ENCODE measurements at regions not wholly inside any gene's neighbourhood (a gene's known extent, or its start where the extent isn't known, plus 50 kb on each side); places are given as distances from the start of the nearest gene placed in this dataset.

GRCh38 chr11:112842151-112842550, 119.1 kb upstream of the NCAM1 start:
- Histone ChIP-seq H3K4me3 (ENCODE audit: low read depth, low read length) (no peak overlapping the region), H3K4me1 (no peaks in the 10 kb centered on the region), H3K36me3 (ENCODE audit: control insufficient read depth, insufficient read depth, low read length) (no peaks in the 10 kb centered on the region), H3K9me3 (ENCODE audit: control insufficient read depth, low read length) (no peaks in the 10 kb centered on the region), H3K4me2 (ENCODE audit: low read length) (no peak overlapping the region), H3K9ac (no peak overlapping the region), H3K27me3 (ENCODE audit: control insufficient read depth, insufficient read depth, low read length) (no peaks in the 10 kb centered on the region), H2AFZ (no peak overlapping the region), H3K27ac (no peak overlapping the region), H3K79me2 (no peaks in the 10 kb centered on the region)
- no peak for TF ChIP-seq CTCF (IDR thresholded peaks at IDR 0.05)

- Histone ChIP-seq H3K79me2 (no peaks in the 10 kb centered on the region), H3K9me3 (ENCODE audit: control insufficient read depth, low read length) (no peaks in the 10 kb centered on the region), H3K27ac (no peak overlapping the region), H3K27me3 (ENCODE audit: control insufficient read depth, insufficient read depth, low read length) (no peaks in the 10 kb centered on the region), H3K36me3 (ENCODE audit: control insufficient read depth, insufficient read depth, low read length) (no peaks in the 10 kb centered on the region), H3K4me3 (ENCODE audit: low read depth, low read length) (no peak overlapping the region), H3K9ac (no peak overlapping the region), H2AFZ (no peak overlapping the region), H3K4me2 (ENCODE audit: low read length) (no peak overlapping the region), H3K4me1 (no peaks in the 10 kb centered on the region)
- no peak for TF ChIP-seq CTCF (IDR thresholded peaks at IDR 0.05)
Measured at GRCh38 chr11:112844517-112844916, 116.7 kb upstream of the NCAM1 start.

GRCh38 chr11:112847568-112847967, 113.7 kb upstream of the NCAM1 start:
- H3K4me3 ChIP-seq (ENCODE audit: low read depth, low read length), result no peak overlapping the region
- H3K27me3 ChIP-seq (ENCODE audit: control insufficient read depth, insufficient read depth, low read length), result no peaks in the 10 kb centered on the region
- no peak overlapping the region for H2AFZ ChIP-seq
- no peaks in the 10 kb centered on the region for H3K4me1 ChIP-seq
- H3K4me2 ChIP-seq (ENCODE audit: low read length), result no peak overlapping the region
- H3K9ac ChIP-seq, result no peak overlapping the region
- H3K9me3 ChIP-seq (ENCODE audit: control insufficient read depth, low read length), result no peaks in the 10 kb centered on the region
- H3K79me2 ChIP-seq, result no peaks in the 10 kb centered on the region
- H3K27ac ChIP-seq, result no peak overlapping the region
- TF ChIP-seq CTCF (IDR thresholded peaks at IDR 0.05), result no peak
- no peaks in the 10 kb centered on the region for H3K36me3 ChIP-seq (ENCODE audit: control insufficient read depth, insufficient read depth, low read length)

GRCh38 chr11:112852143-112852866, 108.9 kb upstream of the NCAM1 start:
- Histone ChIP-seq H3K9me3 (ENCODE audit: control insufficient read depth, low read length) (no peaks in the 10 kb centered on the region), H3K9ac (no peak overlapping the region), H3K79me2 (no peaks in the 10 kb centered on the region), H2AFZ (no peak overlapping the region), H3K36me3 (ENCODE audit: control insufficient read depth, insufficient read depth, low read length) (no peaks in the 10 kb centered on the region), H3K4me1 (no peaks in the 10 kb centered on the region), H3K27ac (no peak overlapping the region), H3K4me2 (ENCODE audit: low read length) (no peak overlapping the region), H3K27me3 (ENCODE audit: control insufficient read depth, insufficient read depth, low read length) (no peaks in the 10 kb centered on the region), H3K4me3 (ENCODE audit: low read depth, low read length) (no peak overlapping the region)
- TF ChIP-seq CTCF (IDR thresholded peaks at IDR 0.05), result no peak

GRCh38 chr11:112856133-112856532, 105.1 kb upstream of the NCAM1 start:
- Histone ChIP-seq H3K4me1 (peaks cover 7% of the 10 kb centered on the region), H3K9ac (no peak overlapping the region), H3K27me3 (ENCODE audit: control insufficient read depth, insufficient read depth, low read length) (no peaks in the 10 kb centered on the region), H2AFZ (no peak overlapping the region), H3K36me3 (ENCODE audit: control insufficient read depth, insufficient read depth, low read length) (no peaks in the 10 kb centered on the region), H3K4me3 (ENCODE audit: low read depth, low read length) (no peak overlapping the region), H3K27ac (no peak overlapping the region), H3K4me2 (ENCODE audit: low read length) (no peak overlapping the region), H3K9me3 (ENCODE audit: control insufficient read depth, low read length) (no peaks in the 10 kb centered on the region), H3K79me2 (no peaks in the 10 kb centered on the region)
- TF ChIP-seq CTCF (IDR thresholded peaks at IDR 0.05), result no peak
